ENCODE measurements at regions not wholly inside any gene's neighbourhood (a gene's known extent, or its start where the extent isn't known, plus 50 kb on each side); places are given as distances from the start of the nearest gene placed in this dataset.

DNA sequence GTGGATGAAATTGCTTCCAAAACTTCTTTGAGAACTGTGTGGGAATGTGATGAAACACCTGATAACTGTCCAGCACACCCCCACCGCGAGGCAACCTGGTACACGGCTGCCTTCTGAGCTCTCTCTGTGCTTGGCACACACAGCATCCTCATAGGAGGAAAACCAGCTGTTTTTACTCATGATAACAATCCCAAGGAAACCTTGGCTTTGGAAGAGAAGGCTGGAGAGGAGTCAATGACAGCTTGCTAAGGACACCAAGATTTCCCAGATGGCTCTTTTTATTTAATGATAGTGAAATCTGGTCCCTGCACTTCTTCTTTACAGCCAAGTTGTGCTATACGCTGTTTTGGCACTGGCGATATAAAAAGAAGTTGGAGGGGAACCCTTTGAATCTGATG is 232.5 kb upstream of the FN1 start:
- no peak for TF ChIP-seq POLR2A (IDR thresholded peaks at IDR 0.05)
- TF ChIP-seq, protein P1, sequence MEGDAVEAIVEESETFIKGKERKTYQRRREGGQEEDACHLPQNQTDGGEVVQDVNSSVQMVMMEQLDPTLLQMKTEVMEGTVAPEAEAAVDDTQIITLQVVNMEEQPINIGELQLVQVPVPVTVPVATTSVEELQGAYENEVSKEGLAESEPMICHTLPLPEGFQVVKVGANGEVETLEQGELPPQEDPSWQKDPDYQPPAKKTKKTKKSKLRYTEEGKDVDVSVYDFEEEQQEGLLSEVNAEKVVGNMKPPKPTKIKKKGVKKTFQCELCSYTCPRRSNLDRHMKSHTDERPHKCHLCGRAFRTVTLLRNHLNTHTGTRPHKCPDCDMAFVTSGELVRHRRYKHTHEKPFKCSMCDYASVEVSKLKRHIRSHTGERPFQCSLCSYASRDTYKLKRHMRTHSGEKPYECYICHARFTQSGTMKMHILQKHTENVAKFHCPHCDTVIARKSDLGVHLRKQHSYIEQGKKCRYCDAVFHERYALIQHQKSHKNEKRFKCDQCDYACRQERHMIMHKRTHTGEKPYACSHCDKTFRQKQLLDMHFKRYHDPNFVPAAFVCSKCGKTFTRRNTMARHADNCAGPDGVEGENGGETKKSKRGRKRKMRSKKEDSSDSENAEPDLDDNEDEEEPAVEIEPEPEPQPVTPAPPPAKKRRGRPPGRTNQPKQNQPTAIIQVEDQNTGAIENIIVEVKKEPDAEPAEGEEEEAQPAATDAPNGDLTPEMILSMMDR (IDR thresholded peaks at IDR 0.05): no peak
